ENCODE measurements at regions not wholly inside any gene's neighbourhood (a gene's known extent, or its start where the extent isn't known, plus 50 kb on each side); places are given as distances from the start of the nearest gene placed in this dataset.

GRCh38 chr2:21944536-21944935 is 820.8 kb downstream of the TDRD15 start:
- DNase-seq (no peak), ATAC-seq (ENCODE audit: low read depth) (no peak)
- Histone ChIP-seq H2BK5ac (ENCODE audit: low read depth, low read length, poor library complexity, severe bottlenecking) (no peak overlapping the region), H4K20me1 (ENCODE audit: insufficient read depth, low read length) (no peaks in the 10 kb centered on the region), H3K27me3 (ENCODE audit: control insufficient read depth, insufficient read depth, low read length) (no peaks in the 10 kb centered on the region), H4K5ac (ENCODE audit: low read depth, low read length) (no peak overlapping the region), H3K36me3 (ENCODE audit: control insufficient read depth, insufficient read depth, low read length) (no peaks in the 10 kb centered on the region), H3K23ac (ENCODE audit: low read depth, low read length) (no peak overlapping the region), H3K27ac (ENCODE audit: insufficient read depth, low read length) (no peak overlapping the region), H2AK5ac (ENCODE audit: low read depth, low read length) (no peak overlapping the region), H3K14ac (replicated peaks; ENCODE audit: low read depth, low read length) (no peak overlapping the region), H3K4me3 (ENCODE audit: insufficient read depth, low read depth, low read length) (no peak overlapping the region), H3K4me2 (ENCODE audit: low read depth, low read length) (no peak overlapping the region), H3K4me1 (ENCODE audit: control insufficient read depth, insufficient read depth, low read length) (no peaks in the 10 kb centered on the region), H3K18ac (ENCODE audit: low read depth, low read length) (no peak overlapping the region), H2BK15ac (ENCODE audit: low read depth, low read length) (no peak overlapping the region), H2BK20ac (ENCODE audit: low read depth, low read length) (no peak overlapping the region), H3K4ac (ENCODE audit: low read depth, low read length) (no peak overlapping the region), H4K91ac (ENCODE audit: insufficient read depth, low read depth, low read length) (no peak overlapping the region), H3K56ac (ENCODE audit: extremely low read depth, insufficient read depth, low read length) (no peak overlapping the region), H3K9me3 (ENCODE audit: control insufficient read depth, insufficient read depth, low read length) (no peaks in the 10 kb centered on the region), H2AFZ (replicated peaks; ENCODE audit: low read length, poor library complexity) (no peak overlapping the region), H4K8ac (ENCODE audit: low read depth in 2 of 2, low read length in 2 of 2) (no peak overlapping the region), H3K79me1 (ENCODE audit: low read depth in 1 of 2, low read length in 2 of 2) (no peaks in the 10 kb centered on the region), H3K9me1 (ENCODE audit: insufficient read depth, low read length) (no peaks in the 10 kb centered on the region), H2BK120ac (ENCODE audit: low read depth, low read length) (no peak overlapping the region), H3K9ac (ENCODE audit: low read depth, low read length) (no peak overlapping the region), H2AK9ac (replicated peaks; ENCODE audit: low read depth, low read length, poor library complexity) (no peak overlapping the region)
- TF ChIP-seq CEBPB (IDR thresholded peaks at IDR 0.05; ENCODE audit: low read depth, low read length) (no peak), SMC3 (IDR thresholded peaks at IDR 0.05; ENCODE audit: low read depth, low read length) (no peak), ELK1 (IDR thresholded peaks at IDR 0.05; ENCODE audit: borderline replicate concordance, low read depth, low read length) (no peak), NFE2L2 (IDR thresholded peaks at IDR 0.05; ENCODE audit: low read depth, low read length) (no peak), RFX5 (IDR thresholded peaks at IDR 0.05; ENCODE audit: low read depth, low read length) (no peak), BHLHE40 (IDR thresholded peaks at IDR 0.05; ENCODE audit: low read depth, low read length) (no peak), RCOR1 (IDR thresholded peaks at IDR 0.05; ENCODE audit: insufficient replicate concordance, low read length) (no peak), MXI1 (IDR thresholded peaks at IDR 0.05; ENCODE audit: borderline replicate concordance, low read depth, low read length) (no peak), POLR2A (IDR thresholded peaks at IDR 0.05; ENCODE audit: low read depth, low read length) (no peak), CTCF (conservative IDR thresholded peaks at IDR 0.05; ENCODE audit: low read depth, low read length) (no peak), MAZ (IDR thresholded peaks at IDR 0.05; ENCODE audit: borderline replicate concordance, low read depth, low read length) (no peak), MAFK (IDR thresholded peaks at IDR 0.05; ENCODE audit: low read depth, low read length) (no peak), RAD21 (IDR thresholded peaks at IDR 0.05; ENCODE audit: low read length) (no peak), FOS (IDR thresholded peaks at IDR 0.05; ENCODE audit: low read depth, low read length) (no peak), CHD1 (IDR thresholded peaks at IDR 0.05; ENCODE audit: low read depth, low read length) (no peak)
- TF ChIP-seq, protein P1, sequence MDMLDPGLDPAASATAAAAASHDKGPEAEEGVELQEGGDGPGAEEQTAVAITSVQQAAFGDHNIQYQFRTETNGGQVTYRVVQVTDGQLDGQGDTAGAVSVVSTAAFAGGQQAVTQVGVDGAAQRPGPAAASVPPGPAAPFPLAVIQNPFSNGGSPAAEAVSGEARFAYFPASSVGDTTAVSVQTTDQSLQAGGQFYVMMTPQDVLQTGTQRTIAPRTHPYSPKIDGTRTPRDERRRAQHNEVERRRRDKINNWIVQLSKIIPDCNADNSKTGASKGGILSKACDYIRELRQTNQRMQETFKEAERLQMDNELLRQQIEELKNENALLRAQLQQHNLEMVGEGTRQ (IDR thresholded peaks at IDR 0.05; ENCODE audit: low read depth, low read length) = no peak
- CTCF ChIA-PET = no interaction called here
- POLR2A ChIA-PET (ENCODE audit: unreplicated experiment) = no interaction called here
- WGBS, 2 experiments (ENCODE audit: extremely low coverage in 2 of 2, insufficient read length in 1 of 2) = no CpG with 5 or more reads among the region's 3 CpGs
- intact Hi-C loops (cut with micrococcal nuclease) = no loop called here
- no TSS peak for BruUV-seq (replicated peaks)
- dilution Hi-C loops (cut with HindIII; ENCODE audit: low sequenced_read_pairs, unreplicated experiment) = no loop called here
- in situ Hi-C loops (cut with MboI; ENCODE audit: low sequenced_read_pairs) = no loop called here

Data from IMR-90 (cell line).